Ectodermal cell (in vitro differentiated cells): ENCODE measurements at regions not wholly inside any gene's neighbourhood (a gene's known extent, or its start where the extent isn't known, plus 50 kb on each side); places are given as distances from the start of the nearest gene placed in this dataset.
A peak's percentile ranks its signal among the peaks of the same experiment; 100 is the strongest.

Experiments
- H3K27ac ChIP-seq: 2 replicates; pipeline ENCODE4 v1.7.0; 2013; ENCODE audit warnings: mild to moderate bottlenecking, low read depth, low read length; ENCODE audit not compliant: insufficient read depth, poor library complexity, severe bottlenecking
- H3K27me3 ChIP-seq: 2 replicates; pipeline ENCODE4 v1.7.0; 2013; ENCODE audit warnings: mild to moderate bottlenecking, low read length; ENCODE audit not compliant: insufficient read depth, control insufficient read depth, poor library complexity, severe bottlenecking
- H3K36me3 ChIP-seq: one replicate; pipeline ENCODE4 v1.7.0; 2013; ENCODE audit warnings: low read length; ENCODE audit not compliant: control insufficient read depth, insufficient read depth
- H3K4me1 ChIP-seq: one replicate; pipeline ENCODE4 v1.7.0; 2013; ENCODE audit warnings: low read length; ENCODE audit not compliant: control insufficient read depth, insufficient read depth
- H3K4me3 ChIP-seq: 2 replicates; pipeline ENCODE4 v1.7.0; 2013; ENCODE audit warnings: low read depth, low read length, control low read depth; ENCODE audit not compliant: insufficient read depth
- H3K9me3 ChIP-seq: 2 replicates; pipeline ENCODE4 v1.7.0; 2013; ENCODE audit warnings: mild to moderate bottlenecking, low read length, moderate library complexity; ENCODE audit not compliant: control insufficient read depth
- WGBS, 2 experiments: methylation state at CpG; one replicate each; pipeline ENCODE4 v1.1.7; 2013; ENCODE audit warnings: missing lambda C conversion rate in 2 of 2; 5-methylcytosine and 5-hydroxymethylcytosine counted together

- H3K4me1 ChIP-seq = no peaks in the 10 kb centered on the region
- no peaks in the 10 kb centered on the region for H3K9me3 ChIP-seq
- WGBS, 2 experiments = 93% methylated on average over 3 to 4 of the region's 4 CpGs
- no peak overlapping the region for H3K4me3 ChIP-seq
- H3K27me3 ChIP-seq = no peaks in the 10 kb centered on the region
- no peaks in the 10 kb centered on the region for H3K36me3 ChIP-seq
- no peak overlapping the region for H3K27ac ChIP-seq
Observed at GRCh38 chr3:69560116-69560515, 174.2 kb upstream of the FRMD4B start.

DNA sequence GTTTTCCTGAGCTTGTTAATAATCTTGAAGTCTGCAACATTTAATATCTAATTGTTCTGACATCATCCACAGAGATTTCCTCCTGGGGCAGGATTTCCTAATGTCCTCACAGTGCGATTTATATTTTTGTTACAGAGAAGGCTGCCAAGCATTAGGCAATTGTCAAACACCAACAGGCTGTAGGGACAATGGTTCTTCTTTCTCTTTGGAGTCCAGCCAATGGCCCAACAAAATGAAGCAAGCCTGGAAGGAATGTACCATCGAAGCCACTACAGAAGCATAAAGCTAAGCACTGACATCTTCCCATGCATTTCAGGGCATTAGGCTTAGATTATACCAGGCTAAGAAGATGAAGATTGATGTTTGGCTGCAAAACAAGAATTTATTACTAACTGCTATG is 173.0 kb upstream of the FRMD4B start:
- Histone ChIP-seq H3K27ac (no peak overlapping the region), H3K4me3 (no peak overlapping the region), H3K9me3 (no peaks in the 10 kb centered on the region), H3K4me1 (no peaks in the 10 kb centered on the region), H3K27me3 (no peaks in the 10 kb centered on the region), H3K36me3 (no peaks in the 10 kb centered on the region)
- 95 to 96% methylated on average over 2 of the region's 2 CpGs for WGBS, 2 experiments

DNA sequence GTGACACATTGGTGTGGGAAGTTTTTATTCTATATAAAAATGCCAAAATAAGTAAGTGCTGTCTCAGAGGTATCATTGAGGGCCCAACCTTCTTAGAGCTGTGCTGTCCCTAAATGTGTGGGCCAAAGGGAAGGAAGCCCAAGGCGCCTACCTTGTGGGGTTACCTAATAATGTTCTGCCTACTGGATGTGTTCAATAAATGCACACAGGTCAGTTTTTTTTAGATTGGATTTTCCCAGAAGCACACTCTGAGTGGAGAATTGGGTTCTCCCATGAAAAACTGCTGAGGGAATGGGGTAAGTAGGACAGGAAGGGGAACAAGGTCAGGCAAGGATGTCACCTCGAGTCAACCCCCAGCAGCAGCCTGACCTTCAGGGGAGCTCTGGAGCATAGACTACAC is 168.7 kb upstream of the FRMD4B start:
- no peak overlapping the region for H3K4me3 ChIP-seq
- WGBS, 2 experiments = 90 to 93% methylated on average over 2 of the region's 2 CpGs
- no peaks in the 10 kb centered on the region for H3K27me3 ChIP-seq
- no peaks in the 10 kb centered on the region for H3K4me1 ChIP-seq
- no peaks in the 10 kb centered on the region for H3K36me3 ChIP-seq
- H3K9me3 ChIP-seq = no peaks in the 10 kb centered on the region
- no peak overlapping the region for H3K27ac ChIP-seq

DNA sequence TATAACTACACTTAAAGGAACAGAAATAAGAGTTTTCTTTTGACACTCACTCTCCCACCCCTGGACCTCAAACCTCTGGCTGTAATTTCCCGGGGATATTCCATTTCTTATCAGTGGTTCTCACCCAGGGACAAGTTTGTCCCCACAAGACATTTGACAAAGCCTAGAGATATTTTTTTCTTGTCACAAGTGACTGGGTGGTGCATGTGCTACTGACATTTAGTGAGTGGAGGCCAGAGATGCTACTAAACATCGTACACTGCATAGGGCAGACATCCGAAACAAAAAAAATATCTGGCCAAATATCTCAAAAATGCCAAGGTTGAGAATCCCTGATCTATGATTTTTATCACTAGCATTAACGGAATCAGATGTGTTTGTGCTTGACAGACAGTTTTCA is 168.0 kb upstream of the FRMD4B start:
- no peak overlapping the region for H3K27ac ChIP-seq
- WGBS, 2 experiments = 93 to 94% methylated on average over 4 of the region's 4 CpGs
- no peaks in the 10 kb centered on the region for H3K9me3 ChIP-seq
- no peaks in the 10 kb centered on the region for H3K27me3 ChIP-seq
- H3K36me3 ChIP-seq = no peaks in the 10 kb centered on the region
- H3K4me3 ChIP-seq = no peak overlapping the region
- no peaks in the 10 kb centered on the region for H3K4me1 ChIP-seq

DNA sequence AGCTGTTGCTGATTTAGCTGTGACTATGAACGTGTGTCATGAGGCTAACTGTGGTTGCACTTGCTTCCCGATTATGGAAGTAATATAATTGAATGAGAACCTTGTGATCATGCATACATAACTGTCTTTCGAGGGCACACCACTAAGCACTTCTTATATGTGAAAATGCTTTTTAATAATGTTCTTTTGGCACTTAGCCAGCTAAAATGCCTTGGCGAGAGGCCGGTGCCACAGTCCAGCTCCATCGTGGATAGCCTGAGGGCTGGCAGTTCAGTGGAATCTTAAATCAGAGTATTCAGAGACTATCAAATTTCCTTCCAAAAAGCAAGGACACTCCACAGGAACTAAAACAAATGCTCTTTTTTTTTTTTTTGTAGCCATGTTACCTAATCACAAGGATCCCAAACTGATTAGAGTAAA is 161.6 kb upstream of the FRMD4B start:
- Histone ChIP-seq H3K4me1 (no peaks in the 10 kb centered on the region), H3K27ac (no peak overlapping the region), H3K36me3 (no peaks in the 10 kb centered on the region), H3K27me3 (peaks cover 22% of the 10 kb centered on the region), H3K9me3 (no peaks in the 10 kb centered on the region), H3K4me3 (no peak overlapping the region)
- 90 to 96% methylated on average over 5 to 6 of the region's 6 CpGs for WGBS, 2 experiments

- 7 to 8% methylated on average over 19 of the region's 19 CpGs for WGBS, 2 experiments
- Histone ChIP-seq H3K27ac (no peak overlapping the region), H3K4me3 (peak overlapping the region; percentile 63), H3K4me1 (peaks cover 5% of the 10 kb centered on the region), H3K9me3 (no peaks in the 10 kb centered on the region), H3K27me3 (peaks cover 41% of the 10 kb centered on the region), H3K36me3 (no peaks in the 10 kb centered on the region)
Observed at GRCh38 chr3:69542805-69543429, 157.0 kb upstream of the FRMD4B start.

GRCh38 chr3:69542089-69542804 is 156.4 kb upstream of the FRMD4B start:
- 0% methylated on average over 75 of the region's 75 CpGs for WGBS, 2 experiments
- H3K4me3 ChIP-seq = peak overlapping the region; percentile 63
- no peaks in the 10 kb centered on the region for H3K36me3 ChIP-seq
- H3K9me3 ChIP-seq = no peaks in the 10 kb centered on the region
- H3K27me3 ChIP-seq = peaks cover 41% of the 10 kb centered on the region
- peaks cover 5% of the 10 kb centered on the region for H3K4me1 ChIP-seq
- no peak overlapping the region for H3K27ac ChIP-seq

- Histone ChIP-seq H3K27me3 (peaks cover 41% of the 10 kb centered on the region), H3K4me3 (peak overlapping the region; percentile 63), H3K4me1 (peaks cover 5% of the 10 kb centered on the region), H3K9me3 (no peaks in the 10 kb centered on the region), H3K27ac (no peak overlapping the region), H3K36me3 (no peaks in the 10 kb centered on the region)
- 0% methylated on average over 28 of the region's 28 CpGs for WGBS, 2 experiments
Observed at GRCh38 chr3:69541711-69542088, 155.8 kb upstream of the FRMD4B start.

DNA sequence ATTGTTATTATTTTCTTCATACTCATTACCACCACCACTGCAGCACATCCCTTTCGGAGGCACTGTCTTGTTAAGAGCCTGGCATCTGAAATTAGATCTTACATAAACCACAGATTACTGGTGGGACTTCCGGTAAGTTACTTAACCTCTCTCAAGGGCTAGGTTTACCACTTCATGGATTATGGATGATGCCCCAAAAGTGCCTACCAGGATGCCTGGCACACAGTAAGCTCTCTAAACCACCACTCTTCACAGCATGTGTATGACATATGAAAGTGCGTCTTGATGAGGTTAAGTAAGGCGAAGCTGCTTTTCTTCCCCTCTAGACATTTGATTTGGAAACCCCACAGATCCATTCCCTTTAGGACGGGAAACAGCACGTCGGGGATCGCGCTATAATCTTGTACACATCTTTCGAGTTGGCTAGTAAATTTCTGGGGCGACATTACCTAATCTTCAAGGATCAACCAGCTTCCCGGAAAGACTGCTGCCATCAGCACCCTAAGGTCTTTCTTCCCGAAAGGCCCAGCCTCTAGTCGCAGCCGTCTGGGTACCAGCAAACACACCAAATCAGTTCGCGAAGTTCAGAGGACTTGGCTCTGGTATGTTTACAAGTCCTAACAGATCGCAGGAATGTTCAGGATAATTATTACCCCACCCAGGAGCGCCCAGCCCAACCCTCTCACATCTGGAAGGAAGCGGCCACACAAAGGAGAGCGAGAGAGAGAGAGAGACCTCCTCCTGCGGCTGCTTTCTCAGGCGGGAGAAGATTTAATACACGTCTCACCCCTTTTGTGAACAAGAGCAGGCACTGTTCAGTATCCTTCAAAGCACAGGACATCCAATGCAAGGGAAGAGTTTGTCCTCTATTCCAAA is 155.1 kb upstream of the FRMD4B start:
- no peaks in the 10 kb centered on the region for H3K9me3 ChIP-seq
- no peaks in the 10 kb centered on the region for H3K36me3 ChIP-seq
- H3K27ac ChIP-seq = peak overlapping the region; percentile 6
- WGBS, 2 experiments = 47 to 50% methylated on average over 24 of the region's 24 CpGs
- H3K4me3 ChIP-seq = peak overlapping the region; percentile 63
- peaks cover 41% of the 10 kb centered on the region for H3K27me3 ChIP-seq
- peaks cover 5% of the 10 kb centered on the region for H3K4me1 ChIP-seq

DNA sequence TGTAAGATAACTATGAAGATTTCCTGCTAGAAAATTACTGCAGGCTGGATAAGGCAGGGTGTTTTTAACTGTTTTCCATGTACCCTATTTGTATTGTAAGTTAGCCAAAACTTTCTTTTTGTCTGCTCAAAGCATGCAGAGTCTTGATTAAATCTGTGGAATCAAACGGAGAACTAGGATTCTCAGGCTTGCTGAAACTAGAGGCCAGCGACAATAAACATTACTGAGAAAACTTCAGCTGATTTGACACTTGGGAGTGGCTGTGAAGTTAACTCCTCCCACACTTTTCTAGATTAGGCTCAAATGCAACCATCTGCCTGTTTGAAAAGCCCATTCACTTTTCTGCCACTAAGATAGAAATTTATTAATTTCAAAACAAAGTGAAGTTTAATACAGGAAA is 153.2 kb upstream of the FRMD4B start:
- peaks cover 5% of the 10 kb centered on the region for H3K4me1 ChIP-seq
- WGBS, 2 experiments = 54 to 59% methylated on average over 2 of the region's 2 CpGs
- no peaks in the 10 kb centered on the region for H3K9me3 ChIP-seq
- no peak overlapping the region for H3K27ac ChIP-seq
- H3K4me3 ChIP-seq = no peak overlapping the region
- peaks cover 35% of the 10 kb centered on the region for H3K27me3 ChIP-seq
- no peaks in the 10 kb centered on the region for H3K36me3 ChIP-seq
